Upper lobe of left lung (tissue), 4 donors: ENCODE measurements at regions not wholly inside any gene's neighbourhood (a gene's known extent, or its start where the extent isn't known, plus 50 kb on each side); places are given as distances from the start of the nearest gene placed in this dataset.

Experiments used
- POLR2A ChIP-seq, 4 donors: fragments of 450-650 bp; IDR thresholded peaks; one replicate each; pipeline ENCODE4 v1.5.1; 2016 to 2017; ENCODE audit warnings: antibody characterized with exemption in 4 of 4, mild to moderate bottlenecking in 2 of 4
- POLR2AphosphoS5 ChIP-seq, 2 donors: sonication (generic); formaldehyde crosslinking; IDR thresholded peaks; one replicate each; pipeline ENCODE4 v1.5.1; 2017; ENCODE audit warnings: antibody characterized with exemption in 2 of 2
- TF ChIP-seq, protein P1 (sequence below), 6 experiments: fragments of 450-650 bp in 4 of 6; fragments of 200-600 bp in 2 of 6; sonication (generic) in 2 of 6; IDR thresholded peaks; one replicate each; pipeline ENCODE4 v1.5.1; 2016 to 2019; ENCODE audit warnings: antibody characterized with exemption in 6 of 6

DNA sequence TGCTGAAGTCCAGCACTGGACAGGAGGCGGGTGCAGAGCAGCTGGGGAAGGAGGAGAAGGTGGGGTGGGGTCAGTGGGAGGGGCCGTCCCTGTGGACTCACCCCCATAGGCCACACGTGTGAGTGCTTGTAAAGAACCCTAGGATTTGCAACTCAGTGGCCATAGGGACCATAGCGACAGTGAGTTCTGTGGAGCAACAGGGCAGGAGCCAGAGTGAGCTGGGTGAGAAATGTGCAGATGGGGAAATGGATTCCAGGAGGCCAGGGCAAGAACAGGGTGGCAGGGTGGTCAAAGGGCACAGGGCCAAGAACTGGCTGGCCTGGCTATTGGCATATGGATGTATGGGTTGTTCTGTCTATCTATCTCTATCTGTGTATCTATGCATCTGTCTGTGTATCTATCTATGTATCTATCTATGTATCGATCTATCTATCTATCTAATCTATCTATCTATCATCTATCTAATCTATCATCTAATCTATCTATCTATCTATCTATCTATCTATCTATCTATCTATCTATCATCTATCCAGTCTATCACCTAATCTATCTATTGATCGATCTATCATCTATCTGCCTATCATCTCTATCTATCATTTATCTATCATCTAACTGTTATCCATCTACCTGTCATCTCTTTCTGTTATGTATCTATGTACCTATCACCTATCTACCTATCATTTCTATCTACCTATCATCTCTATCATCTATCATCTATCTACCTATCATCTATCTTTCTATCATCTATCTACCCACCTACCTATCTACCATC, 889.0 kb downstream of the TBC1D22A start:
- TF ChIP-seq, protein P1, sequence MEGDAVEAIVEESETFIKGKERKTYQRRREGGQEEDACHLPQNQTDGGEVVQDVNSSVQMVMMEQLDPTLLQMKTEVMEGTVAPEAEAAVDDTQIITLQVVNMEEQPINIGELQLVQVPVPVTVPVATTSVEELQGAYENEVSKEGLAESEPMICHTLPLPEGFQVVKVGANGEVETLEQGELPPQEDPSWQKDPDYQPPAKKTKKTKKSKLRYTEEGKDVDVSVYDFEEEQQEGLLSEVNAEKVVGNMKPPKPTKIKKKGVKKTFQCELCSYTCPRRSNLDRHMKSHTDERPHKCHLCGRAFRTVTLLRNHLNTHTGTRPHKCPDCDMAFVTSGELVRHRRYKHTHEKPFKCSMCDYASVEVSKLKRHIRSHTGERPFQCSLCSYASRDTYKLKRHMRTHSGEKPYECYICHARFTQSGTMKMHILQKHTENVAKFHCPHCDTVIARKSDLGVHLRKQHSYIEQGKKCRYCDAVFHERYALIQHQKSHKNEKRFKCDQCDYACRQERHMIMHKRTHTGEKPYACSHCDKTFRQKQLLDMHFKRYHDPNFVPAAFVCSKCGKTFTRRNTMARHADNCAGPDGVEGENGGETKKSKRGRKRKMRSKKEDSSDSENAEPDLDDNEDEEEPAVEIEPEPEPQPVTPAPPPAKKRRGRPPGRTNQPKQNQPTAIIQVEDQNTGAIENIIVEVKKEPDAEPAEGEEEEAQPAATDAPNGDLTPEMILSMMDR (IDR thresholded peaks at IDR 0.05), result no peak
- no peak for TF ChIP-seq POLR2A (IDR thresholded peaks at IDR 0.05)
- TF ChIP-seq POLR2AphosphoS5 (IDR thresholded peaks at IDR 0.05), result no peak
